Heart left ventricle (tissue), 16 donors: ENCODE measurements at regions not wholly inside any gene's neighbourhood (a gene's known extent, or its start where the extent isn't known, plus 50 kb on each side); places are given as distances from the start of the nearest gene placed in this dataset.

Experiments used
- ATAC-seq, 4 donors: fragments of 200-7000 bp; cut with Tn5 transposase; one replicate each; pipeline ENCODE4 v1.9.1; 2020 to 2022; ENCODE audit warnings: moderate library complexity in 4 of 4, mild to moderate bottlenecking in 3 of 4, moderate number of reproducible peaks in 1 of 4
- DNase-seq, 5 donors: peaks; one replicate each; pipeline ENCODE4 v3.0.0-alpha.2; 2020
- H3K27ac ChIP-seq, 12 donors: fragments of 200-600 bp; sonication (generic) in 4 of 12; one replicate each; pipeline versions ENCODE4 v1.5.0 to v1.8.0; 2016 to 2022; ENCODE audit warnings: mild to moderate bottlenecking in 2 of 12
- H3K27me3 ChIP-seq, 9 donors: fragments of 200-600 bp; sonication (generic) in 2 of 9; one replicate each; pipeline versions ENCODE4 v1.5.1 to v1.8.0; 2016 to 2022; ENCODE audit warnings: mild to moderate bottlenecking in 3 of 9
- H3K36me3 ChIP-seq, 9 donors: fragments of 200-600 bp; sonication (generic) in 2 of 9; one replicate each; pipeline versions ENCODE4 v1.5.0 to v1.8.0; 2018 to 2022; ENCODE audit warnings: mild to moderate bottlenecking in 2 of 9
- H3K4me1 ChIP-seq, 12 donors: fragments of 200-600 bp; sonication (generic) in 4 of 12; one replicate each; pipeline versions ENCODE4 v1.5.0 to v1.8.0; 2016 to 2022; ENCODE audit warnings: mild to moderate bottlenecking in 3 of 12
- H3K4me3 ChIP-seq, 12 donors: fragments of 200-600 bp; sonication (generic) in 4 of 12; one replicate each; pipeline versions ENCODE4 v1.5.0 to v1.8.0; 2017 to 2022; ENCODE audit warnings: mild to moderate bottlenecking in 9 of 12, moderate library complexity in 4 of 12
- H3K9me3 ChIP-seq, 12 donors: fragments of 200-600 bp; sonication (generic) in 4 of 12; one replicate each; pipeline versions ENCODE4 v1.5.0 to v1.8.0; 2016 to 2022; ENCODE audit warnings: mild to moderate bottlenecking in 1 of 12
- CTCF ChIP-seq, 12 donors: fragments of 200-600 bp; sonication (generic) in 4 of 12; IDR thresholded peaks; one replicate each; pipeline versions ENCODE4 v1.5.0 to v1.8.0; 2018 to 2022; ENCODE audit warnings: antibody characterized with exemption in 12 of 12, mild to moderate bottlenecking in 5 of 12
- POLR2A ChIP-seq, 2 donors: fragments of 450-650 bp; IDR thresholded peaks; one replicate each; pipeline ENCODE4 v1.6.1; 2017; ENCODE audit warnings: antibody characterized with exemption in 2 of 2, mild to moderate bottlenecking in 2 of 2, moderate library complexity in 2 of 2
- WGBS, 4 donors: extraction: QIAGEN DNeasy Blood & Tissue Kit in 2 of 4; methylation state at CpG; one replicate each; pipeline versions ENCODE4 v1.1.5 to v1.1.7; 2013 to 2018; 5-methylcytosine and 5-hydroxymethylcytosine counted together
- intact Hi-C, 10 donors: fragments of 100-400 bp; cut with DNase I; formaldehyde crosslinking; loops; one replicate each; pipeline versions ENCODE4 v1.11.1 to v1.14.2; 2022
- donor health status: ischemic (EF 13 %, LVEDD 7.1; RV severe dilation, severe dysfunction).
- donor health status: healthy with polysubstance abuse.
- donor health status: DM: no; HTN: yes; CAD: no.
- donor health status: DM: no; HTN: no; CAD: no.
- donor health status: ischemic (EF 25% LVEDD 6.9; RV normal size, moderate dysfunction).
- donor health status: ischemic (EF 25% LVEDD 5.7; RV mildly dilated, moderate dysfunction).
- donor health status: healthy.
- donor health status: DM: yes; HTN: yes; CAD: no.
- donor health status: ischemic (EF 35%, LVEDD 5.7; RV mildly dilated, moderate dysfunction).
- donor health status: nonischemic (EF 11% LVEDD 7.7; RV severe dilation, severe dysfunction).
- donor health status: DM: yes; HTN: yes; CAD: no.
- donor health status: PGD.
- donor health status: ischemic (EF 29% LVEDD 5.4; RV normal size, mild dysfunction).
- donor health status: nonischemic (EF 23%, LVEDD 6.1; RV moderate dilation, normal function).

GRCh38 chr2:111678651-111679050 is 205.3 kb downstream of the ANAPC1 start:
- ATAC-seq, result no peak
- no peak for DNase-seq
- Histone ChIP-seq H3K9me3 (no peaks in the 10 kb centered on the region), H3K4me3 (no peak overlapping the region), H3K4me1 (peaks cover 0 to 39% (median 0%) of the 10 kb centered on the region in 12 donors), H3K27ac (no peak overlapping the region), H3K36me3 (no peaks in the 10 kb centered on the region), H3K27me3 (no peaks in the 10 kb centered on the region)
- TF ChIP-seq CTCF (IDR thresholded peaks at IDR 0.05), result no peak
- TF ChIP-seq POLR2A (IDR thresholded peaks at IDR 0.05), result no peak
- 52 to 63% (median 60%) methylated on average over 5 of the region's 5 CpGs for WGBS, 4 donors
- intact Hi-C loops, result no loop called here

GRCh38 chr2:111679202-111679601 is 204.8 kb downstream of the ANAPC1 start:
- Histone ChIP-seq H3K4me3 (no peak overlapping the region), H3K9me3 (no peaks in the 10 kb centered on the region), H3K27me3 (no peaks in the 10 kb centered on the region), H3K27ac (no peak overlapping the region), H3K4me1 (peaks cover 0 to 39% (median 0%) of the 10 kb centered on the region in 12 donors), H3K36me3 (no peaks in the 10 kb centered on the region)
- DNase-seq (no peak), ATAC-seq (no peak)
- intact Hi-C loops, result no loop called here
- TF ChIP-seq POLR2A (IDR thresholded peaks at IDR 0.05) (no peak), CTCF (IDR thresholded peaks at IDR 0.05) (no peak)
- 86 to 94% (median 90%) methylated on average over 2 of the region's 2 CpGs for WGBS, 4 donors

- TF ChIP-seq CTCF (IDR thresholded peaks at IDR 0.05), result no peak
- TF ChIP-seq POLR2A (IDR thresholded peaks at IDR 0.05), result no peak
- Histone ChIP-seq H3K4me3 (no peak overlapping the region), H3K27ac (no peak overlapping the region), H3K4me1 (no peaks in the 10 kb centered on the region), H3K36me3 (no peaks in the 10 kb centered on the region), H3K27me3 (no peaks in the 10 kb centered on the region), H3K9me3 (no peaks in the 10 kb centered on the region)
- 79 to 89% (median 82%) methylated on average over 3 of the region's 3 CpGs for WGBS, 4 donors
- ATAC-seq (no peak), DNase-seq (no peak)
- intact Hi-C loops, result no loop called here
Measured at GRCh38 chr2:111684611-111685010, 199.4 kb downstream of the ANAPC1 start.

GRCh38 chr2:111685342-111685741 is 198.7 kb downstream of the ANAPC1 start:
- no peaks in the 10 kb centered on the region for H3K36me3 ChIP-seq
- no peak for ATAC-seq
- intact Hi-C loops, result no loop called here

More at GRCh38 chr2:111685342-111685741, 198.7 kb downstream of the ANAPC1 start:
- H3K4me3 ChIP-seq, result no peak overlapping the region
- H3K27ac ChIP-seq, result no peak overlapping the region
- no peaks in the 10 kb centered on the region for H3K9me3 ChIP-seq
- peaks cover 0 to 4% (median 0%) of the 10 kb centered on the region in 12 donors for H3K4me1 ChIP-seq
- H3K27me3 ChIP-seq, result no peaks in the 10 kb centered on the region
- no peak for DNase-seq
- TF ChIP-seq CTCF (IDR thresholded peaks at IDR 0.05), result no peak
- TF ChIP-seq POLR2A (IDR thresholded peaks at IDR 0.05), result no peak
